Thoracic aorta (tissue), 2 donors: ENCODE measurements at regions not wholly inside any gene's neighbourhood (a gene's known extent, or its start where the extent isn't known, plus 50 kb on each side); places are given as distances from the start of the nearest gene placed in this dataset.
"Not testable (repeated sequence)": the region's sequence is repeated elsewhere in the genome, so short reads cannot be mapped to it uniquely, and the experiment has no call there.

Experiments used
- ATAC-seq: fragments of 150-250 bp; one replicate; pipeline ENCODE4 v1.8.0; 2017; ENCODE audit warnings: low read depth; ENCODE audit not compliant: insufficient number of reproducible peaks, low FRiP score
- DNase-seq: peaks from one replicate; pipeline ENCODE4 v3.0.0-alpha.2; 2020; ENCODE audit warnings: low spot score
- H3K27ac ChIP-seq, 2 donors: fragments of 200-600 bp; sonication (generic); 1 replicate in 1 of 2; 2 replicates in 1 of 2; pipeline ENCODE4 v1.5.1; 2016; ENCODE audit warnings: mild to moderate bottlenecking in 2 of 2, moderate library complexity in 2 of 2
- H3K27me3 ChIP-seq: fragments of 200-600 bp; sonication (generic); replicated peaks from 2 replicates; pipeline ENCODE4 v1.6.0; 2016; ENCODE audit warnings: mild to moderate bottlenecking; ENCODE audit not compliant: insufficient read depth
- H3K36me3 ChIP-seq: fragments of 200-600 bp; sonication (generic); one replicate; pipeline ENCODE4 v1.5.1; 2016
- H3K4me1 ChIP-seq, 2 donors: fragments of 200-600 bp; sonication (generic); 1 replicate in 1 of 2; 2 replicates in 1 of 2; pipeline versions ENCODE4 v1.5.1 to v1.6.0; 2016; ENCODE audit warnings: low read depth in 2 of 2, mild to moderate bottlenecking in 1 of 2; ENCODE audit not compliant: control insufficient read depth in 1 of 2
- H3K4me3 ChIP-seq: fragments of 200-600 bp; sonication (generic); 2 replicates; pipeline ENCODE4 v1.5.1; 2016; ENCODE audit warnings: mild to moderate bottlenecking
- H3K9me3 ChIP-seq: fragments of 200-600 bp; sonication (generic); 2 replicates; pipeline ENCODE4 v1.5.1; 2016
- CTCF ChIP-seq: fragments of 200-600 bp; sonication (generic); IDR thresholded peaks from one replicate; pipeline ENCODE4 v1.5.1; 2019; ENCODE audit warnings: antibody characterized with exemption

- DNase-seq (no peak), ATAC-seq (no peak)
- Histone ChIP-seq H3K9me3 (no peaks in the 10 kb centered on the region), H3K27me3 (no peaks in the 10 kb centered on the region), H3K36me3 (no peaks in the 10 kb centered on the region), H3K4me1 (no peaks in the 10 kb centered on the region), H3K4me3 (no peak overlapping the region), H3K27ac (no peak overlapping the region)
- TF ChIP-seq CTCF = no peak
Observed at GRCh38 chr3:26271848-26272247, 350.7 kb upstream of the LRRC3B start.

- no peak for ATAC-seq
- Histone ChIP-seq H3K9me3 (no peaks in the 10 kb centered on the region), H3K4me3 (no peak overlapping the region), H3K27me3 (no peaks in the 10 kb centered on the region), H3K27ac (no peak overlapping the region), H3K4me1 (no peaks in the 10 kb centered on the region), H3K36me3 (no peaks in the 10 kb centered on the region)
- no peak for TF ChIP-seq CTCF
- no peak for DNase-seq
Observed at GRCh38 chr3:26273196-26273595, 349.4 kb upstream of the LRRC3B start.

- no peak for TF ChIP-seq CTCF
- ATAC-seq (no peak), DNase-seq (no peak)
- Histone ChIP-seq H3K36me3 (no peaks in the 10 kb centered on the region), H3K27ac (no peak overlapping the region), H3K4me1 (no peaks in the 10 kb centered on the region), H3K4me3 (no peak overlapping the region), H3K27me3 (no peaks in the 10 kb centered on the region), H3K9me3 (no peaks in the 10 kb centered on the region)
Observed at GRCh38 chr3:26279091-26279490, 343.5 kb upstream of the LRRC3B start.

- H3K36me3 ChIP-seq = no peaks in the 10 kb centered on the region
- ATAC-seq (no peak), DNase-seq (no peak)
- no peak overlapping the region for H3K27ac ChIP-seq
- no peaks in the 10 kb centered on the region for H3K27me3 ChIP-seq
- no peak for TF ChIP-seq CTCF
- H3K9me3 ChIP-seq = no peaks in the 10 kb centered on the region
- H3K4me3 ChIP-seq = no peak overlapping the region
- H3K4me1 ChIP-seq = no peaks in the 10 kb centered on the region
Observed at GRCh38 chr3:26280517-26280916, 342.1 kb upstream of the LRRC3B start.

- DNase-seq (no peak), ATAC-seq (no peak)
- TF ChIP-seq CTCF = no peak
- Histone ChIP-seq H3K4me1 (no peaks in the 10 kb centered on the region), H3K27ac (no peak overlapping the region), H3K4me3 (no peak overlapping the region), H3K9me3 (no peaks in the 10 kb centered on the region), H3K27me3 (no peaks in the 10 kb centered on the region), H3K36me3 (no peaks in the 10 kb centered on the region)
Observed at GRCh38 chr3:26281284-26281985, 341.1 kb upstream of the LRRC3B start.

GRCh38 chr3:26284503-26284902, 338.1 kb upstream of the LRRC3B start:
- H3K36me3 ChIP-seq, H3K27me3 ChIP-seq, DNase-seq, H3K9me3 ChIP-seq, H3K4me3 ChIP-seq, ATAC-seq, H3K4me1 ChIP-seq, H3K27ac ChIP-seq: not testable (repeated sequence)
